ENCODE measurements at regions not wholly inside any gene's neighbourhood (a gene's known extent, or its start where the extent isn't known, plus 50 kb on each side); places are given as distances from the start of the nearest gene placed in this dataset.

DNA sequence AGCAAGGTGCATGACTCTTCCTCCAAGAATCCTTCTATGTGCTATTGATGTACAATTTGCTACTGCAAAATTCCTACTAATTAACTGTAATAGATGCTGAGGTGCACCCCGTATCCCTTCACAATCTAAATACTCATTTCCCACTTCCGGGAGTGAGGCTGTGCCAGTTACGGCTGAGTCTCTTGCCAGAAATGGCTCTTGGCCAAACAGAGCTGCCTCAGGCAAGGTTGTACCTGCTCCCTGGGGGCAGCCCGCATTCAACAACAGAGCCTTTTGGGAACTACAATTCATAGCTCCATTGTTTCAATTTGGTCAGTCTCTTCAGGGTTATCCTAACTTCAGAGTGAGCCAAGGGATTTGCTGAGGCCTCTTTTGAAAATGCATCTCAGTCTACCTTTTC lies 789.8 kb upstream of the MAP3K7 start:
- no peak for TF ChIP-seq ESRRA (IDR thresholded peaks at IDR 0.05; ENCODE audit: borderline replicate concordance, low read length)
- TF ChIP-seq, protein P1, sequence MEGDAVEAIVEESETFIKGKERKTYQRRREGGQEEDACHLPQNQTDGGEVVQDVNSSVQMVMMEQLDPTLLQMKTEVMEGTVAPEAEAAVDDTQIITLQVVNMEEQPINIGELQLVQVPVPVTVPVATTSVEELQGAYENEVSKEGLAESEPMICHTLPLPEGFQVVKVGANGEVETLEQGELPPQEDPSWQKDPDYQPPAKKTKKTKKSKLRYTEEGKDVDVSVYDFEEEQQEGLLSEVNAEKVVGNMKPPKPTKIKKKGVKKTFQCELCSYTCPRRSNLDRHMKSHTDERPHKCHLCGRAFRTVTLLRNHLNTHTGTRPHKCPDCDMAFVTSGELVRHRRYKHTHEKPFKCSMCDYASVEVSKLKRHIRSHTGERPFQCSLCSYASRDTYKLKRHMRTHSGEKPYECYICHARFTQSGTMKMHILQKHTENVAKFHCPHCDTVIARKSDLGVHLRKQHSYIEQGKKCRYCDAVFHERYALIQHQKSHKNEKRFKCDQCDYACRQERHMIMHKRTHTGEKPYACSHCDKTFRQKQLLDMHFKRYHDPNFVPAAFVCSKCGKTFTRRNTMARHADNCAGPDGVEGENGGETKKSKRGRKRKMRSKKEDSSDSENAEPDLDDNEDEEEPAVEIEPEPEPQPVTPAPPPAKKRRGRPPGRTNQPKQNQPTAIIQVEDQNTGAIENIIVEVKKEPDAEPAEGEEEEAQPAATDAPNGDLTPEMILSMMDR (IDR thresholded peaks at IDR 0.05), result no peak
